ENCODE measurements at regions not wholly inside any gene's neighbourhood (a gene's known extent, or its start where the extent isn't known, plus 50 kb on each side); places are given as distances from the start of the nearest gene placed in this dataset.

GRCh38 chr6:78570044-78570443, 297.3 kb upstream of the IRAK1BP1 start:
- Histone ChIP-seq H2AFZ (ENCODE audit: low read depth) (no peak overlapping the region), H3K4me1 (ENCODE audit: low read depth, poor library complexity, severe bottlenecking) (no peaks in the 10 kb centered on the region), H3K4me3 (IDR thresholded peaks at IDR 0.05; ENCODE audit: insufficient read depth, low read depth, low read length) (no peak overlapping the region), H3K4me2 (no peak overlapping the region), H3K36me3 (ENCODE audit: insufficient read depth) (no peaks in the 10 kb centered on the region), H3K79me2 (ENCODE audit: insufficient read depth, low read depth) (no peaks in the 10 kb centered on the region), H3K27ac (no peak overlapping the region), H3K9ac (no peak overlapping the region), H4K20me1 (ENCODE audit: insufficient read depth) (no peaks in the 10 kb centered on the region), H3K27me3 (ENCODE audit: insufficient read depth, low read depth) (no peaks in the 10 kb centered on the region)
- TF ChIP-seq, protein P1, sequence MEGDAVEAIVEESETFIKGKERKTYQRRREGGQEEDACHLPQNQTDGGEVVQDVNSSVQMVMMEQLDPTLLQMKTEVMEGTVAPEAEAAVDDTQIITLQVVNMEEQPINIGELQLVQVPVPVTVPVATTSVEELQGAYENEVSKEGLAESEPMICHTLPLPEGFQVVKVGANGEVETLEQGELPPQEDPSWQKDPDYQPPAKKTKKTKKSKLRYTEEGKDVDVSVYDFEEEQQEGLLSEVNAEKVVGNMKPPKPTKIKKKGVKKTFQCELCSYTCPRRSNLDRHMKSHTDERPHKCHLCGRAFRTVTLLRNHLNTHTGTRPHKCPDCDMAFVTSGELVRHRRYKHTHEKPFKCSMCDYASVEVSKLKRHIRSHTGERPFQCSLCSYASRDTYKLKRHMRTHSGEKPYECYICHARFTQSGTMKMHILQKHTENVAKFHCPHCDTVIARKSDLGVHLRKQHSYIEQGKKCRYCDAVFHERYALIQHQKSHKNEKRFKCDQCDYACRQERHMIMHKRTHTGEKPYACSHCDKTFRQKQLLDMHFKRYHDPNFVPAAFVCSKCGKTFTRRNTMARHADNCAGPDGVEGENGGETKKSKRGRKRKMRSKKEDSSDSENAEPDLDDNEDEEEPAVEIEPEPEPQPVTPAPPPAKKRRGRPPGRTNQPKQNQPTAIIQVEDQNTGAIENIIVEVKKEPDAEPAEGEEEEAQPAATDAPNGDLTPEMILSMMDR (conservative IDR thresholded peaks at IDR 0.05; ENCODE audit: low read depth, low read length), result no peak

GRCh38 chr6:78577585-78577984, 289.8 kb upstream of the IRAK1BP1 start:
- Histone ChIP-seq H4K20me1 (ENCODE audit: insufficient read depth) (no peaks in the 10 kb centered on the region), H3K79me2 (ENCODE audit: insufficient read depth, low read depth) (no peaks in the 10 kb centered on the region), H3K9ac (no peak overlapping the region), H3K4me2 (peak overlapping the region; percentile 62), H3K36me3 (ENCODE audit: insufficient read depth) (no peaks in the 10 kb centered on the region), H3K4me3 (IDR thresholded peaks at IDR 0.05; ENCODE audit: insufficient read depth, low read depth, low read length) (no peak overlapping the region), H3K4me1 (ENCODE audit: low read depth, poor library complexity, severe bottlenecking) (peaks cover 40% of the 10 kb centered on the region), H2AFZ (ENCODE audit: low read depth) (no peak overlapping the region), H3K27ac (peak overlapping the region; percentile 40; the same call in 1 of the 2 replicates), H3K27me3 (ENCODE audit: insufficient read depth, low read depth) (no peaks in the 10 kb centered on the region)
- TF ChIP-seq, protein P1 (conservative IDR thresholded peaks at IDR 0.05; ENCODE audit: low read depth, low read length), result no peak

- TF ChIP-seq, protein P1 (conservative IDR thresholded peaks at IDR 0.05; ENCODE audit: low read depth, low read length), result no peak
- H4K20me1 ChIP-seq (ENCODE audit: insufficient read depth), result no peaks in the 10 kb centered on the region
- no peak overlapping the region for H3K9ac ChIP-seq
- H3K79me2 ChIP-seq (ENCODE audit: insufficient read depth, low read depth), result no peaks in the 10 kb centered on the region
- peak overlapping the region; percentile 30; the same call in 1 of the 2 replicates for H3K4me2 ChIP-seq
- H3K4me1 ChIP-seq (ENCODE audit: low read depth, poor library complexity, severe bottlenecking), result peaks cover 40% of the 10 kb centered on the region
- no peaks in the 10 kb centered on the region for H3K36me3 ChIP-seq (ENCODE audit: insufficient read depth)
- H3K27me3 ChIP-seq (ENCODE audit: insufficient read depth, low read depth), result no peaks in the 10 kb centered on the region
- H2AFZ ChIP-seq (ENCODE audit: low read depth), result no peak overlapping the region
- no peak overlapping the region for H3K27ac ChIP-seq
- no peak overlapping the region for H3K4me3 ChIP-seq (IDR thresholded peaks at IDR 0.05; ENCODE audit: insufficient read depth, low read depth, low read length)
Observed at GRCh38 chr6:78578430-78578829, 288.9 kb upstream of the IRAK1BP1 start.

GRCh38 chr6:78580923-78581322, 286.4 kb upstream of the IRAK1BP1 start:
- H3K4me2 ChIP-seq, result no peak overlapping the region
- no peaks in the 10 kb centered on the region for H3K36me3 ChIP-seq (ENCODE audit: insufficient read depth)
- no peak overlapping the region for H3K4me3 ChIP-seq (IDR thresholded peaks at IDR 0.05; ENCODE audit: insufficient read depth, low read depth, low read length)
- H3K79me2 ChIP-seq (ENCODE audit: insufficient read depth, low read depth), result no peaks in the 10 kb centered on the region
- TF ChIP-seq, protein P1 (conservative IDR thresholded peaks at IDR 0.05; ENCODE audit: low read depth, low read length), result no peak
- H2AFZ ChIP-seq (ENCODE audit: low read depth), result no peak overlapping the region
- no peak overlapping the region for H3K27ac ChIP-seq
- no peaks in the 10 kb centered on the region for H4K20me1 ChIP-seq (ENCODE audit: insufficient read depth)
- H3K27me3 ChIP-seq (ENCODE audit: insufficient read depth, low read depth), result no peaks in the 10 kb centered on the region
- no peak overlapping the region for H3K9ac ChIP-seq
- H3K4me1 ChIP-seq (ENCODE audit: low read depth, poor library complexity, severe bottlenecking), result peaks cover 33% of the 10 kb centered on the region

All from KMS-11 (cell line).